Mesenchymal stem cell (in vitro differentiated cells and primary cell): ENCODE measurements at regions not wholly inside any gene's neighbourhood (a gene's known extent, or its start where the extent isn't known, plus 50 kb on each side); places are given as distances from the start of the nearest gene placed in this dataset.

Experiments used
- DNase-seq: peaks from one replicate; pipeline ENCODE4 v3.0.0-alpha.2; 2013
- H2AFZ ChIP-seq: one replicate; pipeline ENCODE4 v1.6.1; 2013; ENCODE audit warnings: low read depth, mild to moderate bottlenecking, control low read depth, inconsistent platforms, low read length, moderate library complexity
- H2AK5ac ChIP-seq: 2 replicates; pipeline ENCODE4 v1.6.1; 2013; ENCODE audit warnings: low read length, moderate library complexity, mild to moderate bottlenecking, inconsistent platforms; ENCODE audit not compliant: severe bottlenecking
- H2BK120ac ChIP-seq: one replicate; pipeline ENCODE4 v1.6.1; 2013; ENCODE audit warnings: low read depth, mild to moderate bottlenecking, inconsistent platforms, low read length, moderate library complexity
- H2BK12ac ChIP-seq, 2 experiments: one replicate each; pipeline ENCODE4 v1.6.1; 2013; ENCODE audit warnings: inconsistent platforms in 2 of 2, low read length in 2 of 2, mild to moderate bottlenecking in 2 of 2, moderate library complexity in 2 of 2, control low read depth in 1 of 2
- H2BK15ac ChIP-seq: one replicate; pipeline ENCODE4 v1.6.1; 2013; ENCODE audit warnings: mild to moderate bottlenecking, low read depth, inconsistent platforms; ENCODE audit not compliant: poor library complexity, severe bottlenecking
- H2BK5ac ChIP-seq: 2 replicates; pipeline ENCODE4 v1.6.1; 2013; ENCODE audit warnings: low read depth, mild to moderate bottlenecking, low read length, control low read depth, inconsistent platforms; ENCODE audit not compliant: poor library complexity, severe bottlenecking
- H3K14ac ChIP-seq, 2 experiments: one replicate each; pipeline ENCODE4 v1.6.1; 2013; ENCODE audit warnings: inconsistent platforms in 2 of 2, low read length in 2 of 2, control low read depth in 1 of 2, mild to moderate bottlenecking in 1 of 2, moderate library complexity in 1 of 2
- H3K18ac ChIP-seq, 2 experiments: one replicate each; pipeline ENCODE4 v1.6.1; 2013; ENCODE audit warnings: inconsistent platforms in 2 of 2, low read length in 2 of 2, control low read depth in 1 of 2, low read depth in 1 of 2, mild to moderate bottlenecking in 1 of 2
- H3K23ac ChIP-seq, 2 experiments: one replicate each; pipeline ENCODE4 v1.6.1; 2013; ENCODE audit warnings: inconsistent platforms in 2 of 2, low read length in 2 of 2, mild to moderate bottlenecking in 2 of 2, moderate library complexity in 2 of 2, control low read depth in 1 of 2
- H3K27ac ChIP-seq: 2 replicates; pipeline ENCODE4 v1.5.1; 2013; ENCODE audit warnings: mild to moderate bottlenecking, moderate library complexity, low read length, control low read depth, inconsistent platforms; ENCODE audit not compliant: poor library complexity, severe bottlenecking
- H3K27me3 ChIP-seq, 2 experiments: 2 replicates each; pipeline versions ENCODE4 v1.6.1 to v1.7.0; 2013; ENCODE audit warnings: low read length in 2 of 2, mild to moderate bottlenecking in 2 of 2, moderate library complexity in 2 of 2, control low read depth in 1 of 2, inconsistent platforms in 1 of 2; ENCODE audit not compliant: control insufficient read depth in 1 of 2, insufficient read depth in 1 of 2
- H3K36me3 ChIP-seq, 2 experiments: 2 replicates each; pipeline versions ENCODE4 v1.6.1 to v1.7.0; 2013; ENCODE audit warnings: low read length in 2 of 2, control low read depth in 1 of 2, inconsistent platforms in 1 of 2, low read depth in 1 of 2, mild to moderate bottlenecking in 1 of 2; ENCODE audit not compliant: insufficient read depth in 2 of 2, control insufficient read depth in 1 of 2
- H3K4ac ChIP-seq, 2 experiments: one replicate each; pipeline ENCODE4 v1.6.1; 2013; ENCODE audit warnings: inconsistent platforms in 2 of 2, low read length in 2 of 2, mild to moderate bottlenecking in 2 of 2, moderate library complexity in 2 of 2, control low read depth in 1 of 2, low read depth in 1 of 2
- H3K4me1 ChIP-seq: 2 replicates; pipeline ENCODE4 v1.6.1; 2013; ENCODE audit warnings: low read depth, low read length, control low read depth; ENCODE audit not compliant: control insufficient read depth, insufficient read depth
- H3K4me2 ChIP-seq: 2 replicates; pipeline ENCODE4 v1.6.1; 2013; ENCODE audit warnings: low read length, mild to moderate bottlenecking, inconsistent platforms; ENCODE audit not compliant: poor library complexity, severe bottlenecking
- H3K4me3 ChIP-seq, 2 experiments: 2 replicates each; pipeline versions ENCODE4 v1.5.1 to v1.7.0; 2013; ENCODE audit warnings: low read length in 2 of 2, mild to moderate bottlenecking in 2 of 2, control low read depth in 1 of 2, low read depth in 1 of 2; ENCODE audit not compliant: insufficient read depth in 1 of 2
- H3K79me1 ChIP-seq: replicated peaks from 2 replicates; pipeline ENCODE4 v1.6.1; 2013; ENCODE audit warnings: mild to moderate bottlenecking, control low read depth, low read length, inconsistent platforms; ENCODE audit not compliant: poor library complexity, severe bottlenecking
- H3K9ac ChIP-seq: 2 replicates; pipeline ENCODE4 v1.7.0; 2013; ENCODE audit warnings: mild to moderate bottlenecking, low read length, moderate library complexity
- H3K9me3 ChIP-seq: 2 replicates; pipeline ENCODE4 v1.7.0; 2013; ENCODE audit warnings: mild to moderate bottlenecking, low read length; ENCODE audit not compliant: control insufficient read depth
- H4K8ac ChIP-seq: one replicate; pipeline ENCODE4 v1.6.1; 2013; ENCODE audit warnings: inconsistent platforms, mild to moderate bottlenecking, low read length, moderate library complexity
- H4K91ac ChIP-seq: one replicate; pipeline ENCODE4 v1.6.1; 2013; ENCODE audit warnings: mild to moderate bottlenecking, low read length, inconsistent platforms
- WGBS: methylation state at CpG from one replicate; pipeline ENCODE4 v1.1.7; 2013; ENCODE audit warnings: mixed read lengths; 5-methylcytosine and 5-hydroxymethylcytosine counted together

DNA sequence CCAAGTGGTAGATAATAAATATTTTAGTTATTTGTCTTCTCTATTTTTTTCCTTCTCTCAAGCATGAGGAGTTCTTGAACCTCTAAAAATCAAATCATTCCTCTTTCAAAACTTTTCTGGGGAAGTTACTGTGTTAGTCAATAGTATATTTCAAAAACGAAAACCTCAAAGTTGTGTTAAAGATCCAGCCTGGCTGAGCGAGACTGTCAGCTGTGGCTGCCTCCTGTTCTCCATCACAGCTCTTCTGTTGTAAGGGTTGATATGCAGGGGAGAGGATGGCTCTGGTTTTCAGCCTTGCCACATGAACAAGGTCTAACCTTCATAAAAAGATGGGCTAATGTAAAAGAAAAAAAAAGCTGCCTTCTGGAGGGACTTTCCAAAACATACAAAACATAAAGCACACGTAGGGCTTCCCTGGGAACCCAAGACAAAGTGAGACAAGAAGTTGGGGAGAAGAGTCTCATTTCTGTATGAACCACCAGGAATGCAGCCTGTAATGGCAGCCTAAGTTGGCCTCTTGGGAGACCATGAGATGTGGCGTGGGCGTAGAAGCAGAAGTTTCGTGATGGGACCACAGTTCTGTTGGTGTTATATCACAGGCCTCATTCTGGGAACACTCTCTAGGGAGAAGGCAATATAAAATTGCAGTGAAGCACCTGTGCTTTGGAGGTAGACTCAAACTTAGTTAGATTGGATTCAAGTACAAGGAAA lies 77.9 kb upstream of the FHIP2A start:
- no peak overlapping the region for H4K8ac ChIP-seq
- H2BK5ac ChIP-seq: no peak overlapping the region
- no peak overlapping the region for H3K4ac ChIP-seq
- DNase-seq: no peak
- no peak overlapping the region for H3K23ac ChIP-seq
- no peaks in the 10 kb centered on the region for H3K36me3 ChIP-seq
- H3K18ac ChIP-seq: no peak overlapping the region
- no peak overlapping the region for H3K4me2 ChIP-seq
- no peak overlapping the region for H3K27ac ChIP-seq
- H2BK12ac ChIP-seq: no peak overlapping the region
- H2BK15ac ChIP-seq: no peak overlapping the region
- WGBS: 90% methylated on average over 6 of the region's 6 CpGs
- no peaks in the 10 kb centered on the region for H3K9me3 ChIP-seq
- H3K27me3 ChIP-seq: no peaks in the 10 kb centered on the region
- no peak overlapping the region for H3K4me3 ChIP-seq
- peaks cover 5% of the 10 kb centered on the region for H3K79me1 ChIP-seq
- H2AK5ac ChIP-seq: no peak overlapping the region
- no peaks in the 10 kb centered on the region for H3K4me1 ChIP-seq
- no peak overlapping the region for H2AFZ ChIP-seq
- H3K14ac ChIP-seq: no peak overlapping the region
- H4K91ac ChIP-seq: no peak overlapping the region
- no peak overlapping the region for H3K9ac ChIP-seq
- H2BK120ac ChIP-seq: no peak overlapping the region

- Histone ChIP-seq H3K4me3 (no peak overlapping the region), H3K4ac (no peak overlapping the region), H3K4me1 (no peaks in the 10 kb centered on the region), H3K14ac (no peak overlapping the region), H3K27ac (no peak overlapping the region), H3K18ac (no peak overlapping the region), H3K23ac (no peak overlapping the region), H2AFZ (no peak overlapping the region), H3K79me1 (peaks cover 9% of the 10 kb centered on the region), H4K8ac (no peak overlapping the region), H3K36me3 (no peaks in the 10 kb centered on the region), H2BK5ac (no peak overlapping the region), H3K4me2 (no peak overlapping the region), H2AK5ac (no peak overlapping the region), H3K27me3 (no peaks in the 10 kb centered on the region), H4K91ac (no peak overlapping the region), H2BK120ac (no peak overlapping the region), H3K9me3 (no peaks in the 10 kb centered on the region), H3K9ac (no peak overlapping the region), H2BK12ac (no peak overlapping the region), H2BK15ac (no peak overlapping the region)
- no peak for DNase-seq
- no CpG with 5 or more reads among the region's 3 CpGs for WGBS
Measured at GRCh38 chr10:114746531-114746930, 75.0 kb upstream of the FHIP2A start.

DNA sequence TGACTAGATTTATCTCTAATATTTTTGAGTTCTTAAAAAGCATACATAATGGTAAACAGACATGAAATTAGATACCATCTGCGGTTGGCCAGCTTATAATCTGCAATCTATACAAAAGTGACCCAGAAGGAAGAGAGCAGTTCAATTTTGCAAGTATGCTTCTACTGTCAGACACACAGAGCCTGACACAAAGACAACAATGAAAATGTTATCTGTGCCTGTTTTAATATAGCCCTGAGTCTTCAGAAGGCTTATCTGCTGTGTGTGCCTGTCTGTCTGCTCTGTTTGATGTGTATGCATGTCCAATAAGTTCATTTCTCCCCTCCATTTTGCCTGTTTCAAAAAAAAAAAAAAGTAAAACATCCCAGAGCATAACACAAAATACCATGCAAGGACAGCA lies 73.3 kb upstream of the FHIP2A start:
- Histone ChIP-seq H3K27me3 (no peaks in the 10 kb centered on the region), H3K9me3 (no peaks in the 10 kb centered on the region), H2BK5ac (no peak overlapping the region), H3K14ac (no peak overlapping the region), H3K23ac (no peak overlapping the region), H2AK5ac (no peak overlapping the region), H3K18ac (no peak overlapping the region), H2BK15ac (no peak overlapping the region), H3K36me3 (no peaks in the 10 kb centered on the region), H2AFZ (no peak overlapping the region), H3K79me1 (peaks cover 14% of the 10 kb centered on the region), H3K4me1 (no peaks in the 10 kb centered on the region), H3K4me3 (no peak overlapping the region), H2BK12ac (no peak overlapping the region), H3K9ac (no peak overlapping the region), H2BK120ac (no peak overlapping the region), H3K4me2 (no peak overlapping the region), H3K4ac (no peak overlapping the region), H4K8ac (no peak overlapping the region), H4K91ac (no peak overlapping the region), H3K27ac (no peak overlapping the region)
- no peak for DNase-seq
- 100% methylated on average over 1 of the region's 1 CpG for WGBS

GRCh38 chr10:114749014-114749413 lies 72.6 kb upstream of the FHIP2A start:
- H2AK5ac ChIP-seq: no peak overlapping the region
- peak; percentile 33 for DNase-seq
- no peak overlapping the region for H2BK12ac ChIP-seq
- peaks cover 14% of the 10 kb centered on the region for H3K79me1 ChIP-seq
- H3K9ac ChIP-seq: no peak overlapping the region
- no peak overlapping the region for H3K14ac ChIP-seq
- H3K4me2 ChIP-seq: no peak overlapping the region
- no peak overlapping the region for H3K27ac ChIP-seq
- H4K91ac ChIP-seq: no peak overlapping the region
- H3K9me3 ChIP-seq: no peaks in the 10 kb centered on the region
- no peak overlapping the region for H3K18ac ChIP-seq
- no peak overlapping the region for H2BK120ac ChIP-seq
- 80% methylated on average over 3 of the region's 3 CpGs for WGBS
- H2BK5ac ChIP-seq: no peak overlapping the region
- H3K4me1 ChIP-seq: no peaks in the 10 kb centered on the region
- H3K36me3 ChIP-seq: no peaks in the 10 kb centered on the region
- H3K4me3 ChIP-seq: no peak overlapping the region
- no peaks in the 10 kb centered on the region for H3K27me3 ChIP-seq
- H2BK15ac ChIP-seq: no peak overlapping the region
- H3K23ac ChIP-seq: no peak overlapping the region
- no peak overlapping the region for H3K4ac ChIP-seq
- H2AFZ ChIP-seq: no peak overlapping the region
- H4K8ac ChIP-seq: no peak overlapping the region
